Pons (tissue), 1 donor: ENCODE measurements at regions not wholly inside any gene's neighbourhood (a gene's known extent, or its start where the extent isn't known, plus 50 kb on each side); places are given as distances from the start of the nearest gene placed in this dataset.

Experiments used
- DNase-seq: peaks from one replicate; pipeline ENCODE4 v3.0.0-alpha.2; 2016; ENCODE audit warnings: low spot score

- no peak for DNase-seq
These were observed 67.5 kb downstream of the ATP6V1G3 start for GRCh38 chr1:198472997-198473396.

GRCh38 chr1:198472119-198472518 is 68.4 kb downstream of the ATP6V1G3 start:
- DNase-seq, result no peak

- no peak for DNase-seq
These were observed 72.6 kb downstream of the ATP6V1G3 start for GRCh38 chr1:198467907-198468306.

- DNase-seq, result no peak
These were observed 73.1 kb downstream of the ATP6V1G3 start for GRCh38 chr1:198467342-198467741.

- DNase-seq, result peak; percentile 65
These were observed 75.0 kb downstream of the ATP6V1G3 start for GRCh38 chr1:198465201-198466144.

- no peak for DNase-seq
These were observed 76.8 kb downstream of the ATP6V1G3 start for GRCh38 chr1:198463709-198464108.

- no peak for DNase-seq
These were observed 78.0 kb downstream of the ATP6V1G3 start for GRCh38 chr1:198462365-198463019.

GRCh38 chr1:198455966-198456365 is 84.5 kb downstream of the ATP6V1G3 start:
- no peak for DNase-seq

- no peak for DNase-seq
These were observed 90.6 kb downstream of the ATP6V1G3 start for GRCh38 chr1:198449727-198450433.

GRCh38 chr1:198449261-198449660 is 91.2 kb downstream of the ATP6V1G3 start:
- no peak for DNase-seq

GRCh38 chr1:198447468-198447867 is 93.0 kb downstream of the ATP6V1G3 start:
- no peak for DNase-seq

- DNase-seq, result no peak
These were observed 94.6 kb downstream of the ATP6V1G3 start for GRCh38 chr1:198445872-198446271.

GRCh38 chr1:198444792-198445191 is 95.7 kb downstream of the ATP6V1G3 start:
- no peak for DNase-seq

- no peak for DNase-seq
These were observed 96.9 kb downstream of the ATP6V1G3 start for GRCh38 chr1:198443365-198444233.

- DNase-seq, result no peak
These were observed 99.6 kb downstream of the ATP6V1G3 start for GRCh38 chr1:198440842-198441241.

- DNase-seq, result no peak
These were observed 103.1 kb downstream of the ATP6V1G3 start for GRCh38 chr1:198437332-198437731.

GRCh38 chr1:198436276-198436675 is 104.2 kb downstream of the ATP6V1G3 start:
- DNase-seq, result no peak

GRCh38 chr1:198435056-198435455 is 105.4 kb downstream of the ATP6V1G3 start:
- DNase-seq, result no peak

GRCh38 chr1:198424441-198424840 is 116.0 kb downstream of the ATP6V1G3 start:
- no peak for DNase-seq

GRCh38 chr1:198423673-198424072 is 116.8 kb downstream of the ATP6V1G3 start:
- no peak for DNase-seq

- DNase-seq, result no peak
These were observed 123.4 kb downstream of the ATP6V1G3 start for GRCh38 chr1:198417039-198417438.

- no peak for DNase-seq
These were observed 124.2 kb downstream of the ATP6V1G3 start for GRCh38 chr1:198416296-198416695.
